Loucy (cell line): ENCODE measurements at regions not wholly inside any gene's neighbourhood (a gene's known extent, or its start where the extent isn't known, plus 50 kb on each side); places are given as distances from the start of the nearest gene placed in this dataset.

Experiments
- H2AFZ ChIP-seq: fragments of 200-600 bp; sonication (generic); 2 replicates; pipeline ENCODE4 v1.6.0; 2016; ENCODE audit warnings: antibody characterized with exemption, mild to moderate bottlenecking, low read length, moderate library complexity
- H3F3A ChIP-seq: fragments of 200-600 bp; 2 replicates; pipeline ENCODE4 v1.6.0; 2016; ENCODE audit warnings: antibody characterized with exemption, low read depth, mild to moderate bottlenecking
- H3K27me3 ChIP-seq: fragments of 200-600 bp; sonication (generic); 2 replicates; pipeline ENCODE4 v1.6.1; 2014; ENCODE audit warnings: low read length, mild to moderate bottlenecking; ENCODE audit not compliant: insufficient read depth, poor library complexity, severe bottlenecking
- H3K36me3 ChIP-seq: fragments of 200-600 bp; sonication (generic); 2 replicates; pipeline ENCODE4 v1.6.1; 2016; ENCODE audit warnings: low read length; ENCODE audit not compliant: insufficient read depth
- H3K4me1 ChIP-seq: fragments of 200-600 bp; sonication (generic); 2 replicates; pipeline ENCODE4 v1.5.1; 2014; ENCODE audit warnings: low read length, mild to moderate bottlenecking; ENCODE audit not compliant: insufficient read depth, poor library complexity, severe bottlenecking
- H3K4me2 ChIP-seq: fragments of 200-600 bp; sonication (generic); 2 replicates; pipeline ENCODE4 v1.6.0; 2014; ENCODE audit warnings: antibody characterized with exemption, low read length, low read depth, mild to moderate bottlenecking; ENCODE audit not compliant: poor library complexity, severe bottlenecking
- H3K4me3 ChIP-seq: fragments of 200-600 bp; sonication (generic); 2 replicates; pipeline ENCODE4 v1.5.1; 2014; ENCODE audit warnings: low read length, mild to moderate bottlenecking, mixed read lengths; ENCODE audit not compliant: poor library complexity, severe bottlenecking
- H3K79me2 ChIP-seq: fragments of 200-600 bp; sonication (generic); 2 replicates; pipeline ENCODE4 v1.6.1; 2014; ENCODE audit warnings: low read length; ENCODE audit not compliant: insufficient read depth
- H3K9ac ChIP-seq: fragments of 200-600 bp; sonication (generic); 2 replicates; pipeline ENCODE4 v1.6.0; 2014; ENCODE audit warnings: mild to moderate bottlenecking, low read depth, low read length, moderate library complexity; ENCODE audit not compliant: poor library complexity, severe bottlenecking
- H3K9me2 ChIP-seq: fragments of 200-600 bp; sonication (generic); replicated peaks from 2 replicates; pipeline ENCODE4 v1.6.1; 2016; ENCODE audit warnings: low read depth, low read length, mixed read lengths
- H3K9me3 ChIP-seq: fragments of 200-600 bp; sonication (generic); 2 replicates; pipeline ENCODE4 v1.6.1; 2014; ENCODE audit warnings: mild to moderate bottlenecking, antibody characterized with exemption, low read length, low read depth; ENCODE audit not compliant: insufficient read depth
- H4K20me1 ChIP-seq: fragments of 200-600 bp; sonication (generic); 2 replicates; pipeline ENCODE4 v1.6.0; 2014; ENCODE audit warnings: antibody characterized with exemption, low read length, mild to moderate bottlenecking; ENCODE audit not compliant: insufficient read depth, poor library complexity, severe bottlenecking
- CTCF ChIP-seq: fragments of 200-600 bp; sonication (generic); conservative IDR thresholded peaks from 2 replicates; pipeline ENCODE4 v1.5.1; 2014; ENCODE audit warnings: mild to moderate bottlenecking, antibody characterized with exemption, low read length
- EZH2phosphoT487 ChIP-seq: fragments of 200-600 bp; IDR thresholded peaks from 2 replicates; pipeline ENCODE4 v1.6.1; 2018; ENCODE audit warnings: antibody characterized with exemption, mild to moderate bottlenecking, moderate library complexity, borderline replicate concordance

- no peak overlapping the region for H2AFZ ChIP-seq
- no peaks in the 10 kb centered on the region for H4K20me1 ChIP-seq
- H3K79me2 ChIP-seq: no peaks in the 10 kb centered on the region
- H3F3A ChIP-seq: no peaks in the 10 kb centered on the region
- no peak overlapping the region for H3K9ac ChIP-seq
- no peaks in the 10 kb centered on the region for H3K36me3 ChIP-seq
- H3K4me2 ChIP-seq: no peak overlapping the region
- no peak overlapping the region for H3K4me3 ChIP-seq
- no peaks in the 10 kb centered on the region for H3K9me3 ChIP-seq
- no peaks in the 10 kb centered on the region for H3K27me3 ChIP-seq
- H3K4me1 ChIP-seq: no peaks in the 10 kb centered on the region
- no peaks in the 10 kb centered on the region for H3K9me2 ChIP-seq
- no peak for TF ChIP-seq CTCF
- TF ChIP-seq EZH2phosphoT487: no peak
Measured at GRCh38 chr2:180150606-180151005, 143.5 kb upstream of the CWC22 start.

- no peaks in the 10 kb centered on the region for H3K27me3 ChIP-seq
- H3K9me2 ChIP-seq: no peaks in the 10 kb centered on the region
- H4K20me1 ChIP-seq: no peaks in the 10 kb centered on the region
- H2AFZ ChIP-seq: no peak overlapping the region
- H3K4me3 ChIP-seq: no peak overlapping the region
- H3K4me1 ChIP-seq: no peaks in the 10 kb centered on the region
- no peaks in the 10 kb centered on the region for H3K36me3 ChIP-seq
- H3K9me3 ChIP-seq: no peaks in the 10 kb centered on the region
- H3K4me2 ChIP-seq: no peak overlapping the region
- TF ChIP-seq CTCF (no peak), EZH2phosphoT487 (no peak)
- H3K79me2 ChIP-seq: no peaks in the 10 kb centered on the region
- no peaks in the 10 kb centered on the region for H3F3A ChIP-seq
- no peak overlapping the region for H3K9ac ChIP-seq
Measured at GRCh38 chr2:180146541-180146940, 139.4 kb upstream of the CWC22 start.

- H4K20me1 ChIP-seq: no peaks in the 10 kb centered on the region
- H3K27me3 ChIP-seq: no peaks in the 10 kb centered on the region
- TF ChIP-seq CTCF (no peak), EZH2phosphoT487 (no peak)
- no peak overlapping the region for H3K4me3 ChIP-seq
- no peak overlapping the region for H3K4me2 ChIP-seq
- H3F3A ChIP-seq: no peaks in the 10 kb centered on the region
- H3K79me2 ChIP-seq: no peaks in the 10 kb centered on the region
- H3K9me3 ChIP-seq: no peaks in the 10 kb centered on the region
- no peaks in the 10 kb centered on the region for H3K36me3 ChIP-seq
- no peaks in the 10 kb centered on the region for H3K4me1 ChIP-seq
- no peak overlapping the region for H2AFZ ChIP-seq
- H3K9ac ChIP-seq: no peak overlapping the region
- no peaks in the 10 kb centered on the region for H3K9me2 ChIP-seq
Measured at GRCh38 chr2:180146114-180146513, 139.0 kb upstream of the CWC22 start.
